GM12873 (cell line): ENCODE measurements at regions not wholly inside any gene's neighbourhood (a gene's known extent, or its start where the extent isn't known, plus 50 kb on each side); places are given as distances from the start of the nearest gene placed in this dataset.
A peak's percentile ranks its signal among the peaks of the same experiment; 100 is the strongest.

ENCODE experiments used
- CTCF ChIP-seq: IDR thresholded peaks from 2 replicates; pipeline ENCODE4 v1.5.1; 2012; ENCODE audit warnings: low read depth, mild to moderate bottlenecking, moderate library complexity, low read length, control low read depth; ENCODE audit not compliant: insufficient read depth; ENCODE audit errors: missing control alignments

GRCh38 chr15:99823346-99823745 lies 90.1 kb upstream of the LYSMD4 start:
- TF ChIP-seq CTCF: no peak

- TF ChIP-seq CTCF: no peak
Measured at GRCh38 chr15:99819981-99820718, 86.9 kb upstream of the LYSMD4 start.

GRCh38 chr15:99818872-99819271 lies 85.6 kb upstream of the LYSMD4 start:
- TF ChIP-seq CTCF: no peak

GRCh38 chr15:99796940-99797870 lies 64.0 kb upstream of the LYSMD4 start:
- TF ChIP-seq CTCF: peak; percentile 20

GRCh38 chr15:99791881-99792807 lies 58.9 kb upstream of the LYSMD4 start:
- TF ChIP-seq CTCF: peak; percentile 19

- TF ChIP-seq CTCF: no peak
Measured at GRCh38 chr15:99788156-99788555, 54.9 kb upstream of the LYSMD4 start.
